GM19467 (cell line): ENCODE measurements at regions not wholly inside any gene's neighbourhood (a gene's known extent, or its start where the extent isn't known, plus 50 kb on each side); places are given as distances from the start of the nearest gene placed in this dataset.

Source experiments
- ATAC-seq: cut with Tn5 transposase; IDR thresholded peaks from one replicate; pipeline ENCODE4 v1.9.1; 2021; ENCODE audit warnings: mild to moderate bottlenecking, moderate library complexity; ENCODE audit not compliant: unreplicated experiment

GRCh38 chr17:45709728-45710288 lies 74.3 kb upstream of the CRHR1 start:
- no peak for ATAC-seq

- ATAC-seq = no peak
These were observed 68.3 kb upstream of the CRHR1 start for GRCh38 chr17:45715787-45716186.

GRCh38 chr17:45718791-45719190 lies 65.3 kb upstream of the CRHR1 start:
- ATAC-seq = no peak

- no peak for ATAC-seq
These were observed 64.6 kb upstream of the CRHR1 start for GRCh38 chr17:45719335-45720071.

- ATAC-seq = no peak
These were observed 63.7 kb upstream of the CRHR1 start for GRCh38 chr17:45720386-45720785.

- ATAC-seq = no peak
These were observed 62.0 kb upstream of the CRHR1 start for GRCh38 chr17:45722161-45722560.

- ATAC-seq = no peak
These were observed 54.7 kb upstream of the CRHR1 start for GRCh38 chr17:45729294-45729907.

GRCh38 chr17:45730192-45730591 lies 53.9 kb upstream of the CRHR1 start:
- ATAC-seq = no peak

GRCh38 chr17:45731459-45731858 lies 52.7 kb upstream of the CRHR1 start:
- no peak for ATAC-seq

GRCh38 chr17:45732926-45733505 lies 51.1 kb upstream of the CRHR1 start:
- ATAC-seq = no peak

GRCh38 chr17:45733781-45734180 lies 50.3 kb upstream of the CRHR1 start:
- no peak for ATAC-seq
